IPS DF 4.7 (cell line): ENCODE measurements at regions not wholly inside any gene's neighbourhood (a gene's known extent, or its start where the extent isn't known, plus 50 kb on each side); places are given as distances from the start of the nearest gene placed in this dataset.

Experiments
- DNase-seq: peaks from one replicate; pipeline ENCODE4 v3.0.0-alpha.2; 2013; ENCODE audit warnings: low spot score; ENCODE audit errors: extremely low read depth

DNA sequence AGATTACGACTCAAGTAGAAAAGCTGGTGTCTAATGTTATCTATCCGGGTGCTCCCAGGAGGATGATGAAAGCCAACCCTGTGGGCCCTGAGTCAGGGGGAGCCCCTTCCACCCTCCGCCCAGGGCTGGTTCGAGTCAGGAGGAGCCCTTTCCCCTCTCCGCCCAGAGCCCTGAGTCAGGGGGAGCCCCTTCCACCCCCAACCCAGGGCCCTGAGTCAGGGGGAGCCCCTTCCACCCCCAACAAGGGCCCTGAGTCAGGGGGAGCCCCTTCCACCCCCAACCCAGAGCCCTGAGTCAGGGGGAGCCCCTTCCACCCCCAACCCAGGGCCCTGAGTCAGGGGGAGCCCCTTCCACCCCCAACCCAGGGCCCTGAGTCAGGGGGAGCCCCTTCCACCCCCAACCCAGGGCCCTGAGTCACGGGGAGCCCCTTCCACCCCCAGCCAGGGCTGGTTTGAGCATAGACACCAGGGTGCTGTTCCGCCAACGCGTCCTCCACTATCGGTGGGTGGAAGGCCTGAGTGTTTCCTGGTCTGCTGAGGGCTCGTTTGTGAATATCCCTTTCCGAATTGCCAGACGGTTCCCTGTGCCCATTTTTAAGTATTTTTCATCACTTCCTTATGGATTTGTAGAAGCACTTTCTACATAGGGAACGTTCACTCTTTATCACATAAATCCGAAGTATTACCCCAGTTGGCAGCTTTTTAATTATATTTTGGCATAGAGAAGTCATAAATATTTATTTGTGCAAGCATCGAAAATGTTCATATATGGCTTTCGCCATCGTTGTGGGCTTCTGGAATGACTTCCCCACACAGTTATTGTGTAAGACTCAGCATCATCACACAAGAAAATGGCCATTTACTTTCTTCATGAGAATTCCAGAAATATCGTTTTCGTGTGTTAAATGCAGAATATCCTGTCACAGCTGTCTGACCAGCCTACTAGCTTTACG lies 380.6 kb downstream of the BRD1 start:
- DNase-seq: no peak

DNA sequence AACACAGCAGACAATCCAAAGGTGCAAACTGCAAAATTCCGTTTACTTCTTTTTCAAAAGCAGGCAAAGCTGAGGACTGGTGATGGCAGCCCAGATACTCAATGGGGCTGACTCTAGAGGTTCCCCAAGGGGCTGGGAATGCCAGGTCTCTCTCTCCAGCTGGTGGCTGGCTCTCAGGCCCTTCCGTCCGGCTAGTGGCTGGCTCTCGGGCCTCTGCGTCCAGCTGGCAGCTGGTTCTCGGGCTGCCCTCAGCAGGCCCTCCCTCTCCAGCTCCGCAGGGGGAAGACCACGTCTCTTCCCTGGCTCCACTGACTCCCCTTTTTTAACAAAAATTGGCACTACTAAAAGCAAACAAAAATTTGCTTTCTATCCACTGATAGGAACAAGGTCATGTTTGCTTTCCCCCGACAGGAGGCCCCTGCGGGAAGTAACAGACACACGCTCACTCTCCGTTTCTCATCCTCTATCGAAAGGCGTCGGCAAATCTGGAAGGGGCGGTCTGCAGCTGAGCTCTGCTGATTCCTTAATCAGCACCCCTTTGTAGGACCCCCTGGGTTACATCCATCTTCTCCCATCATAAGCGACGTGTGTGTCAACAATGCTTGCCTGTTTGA lies 381.4 kb downstream of the BRD1 start:
- DNase-seq: no peak

DNA sequence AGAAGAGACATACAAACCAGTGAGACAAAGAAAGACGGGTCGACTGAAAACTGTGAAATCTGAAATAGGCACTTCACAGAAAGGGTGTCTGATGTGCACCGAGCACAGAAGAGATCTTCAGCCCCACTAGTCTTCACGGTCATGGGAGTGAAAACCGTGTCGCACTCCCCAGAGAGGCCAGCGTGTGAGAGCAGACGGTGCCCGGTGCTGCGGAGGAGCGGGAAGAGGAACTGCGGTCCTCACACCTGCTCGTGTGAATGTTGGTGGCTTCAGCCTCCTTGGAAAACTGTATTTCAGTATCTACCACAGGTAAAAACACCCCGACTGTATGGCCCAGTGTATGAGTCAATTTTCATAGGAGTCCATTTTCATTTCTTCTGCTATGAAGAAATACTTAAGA lies 382.9 kb downstream of the BRD1 start:
- DNase-seq: no peak

DNA sequence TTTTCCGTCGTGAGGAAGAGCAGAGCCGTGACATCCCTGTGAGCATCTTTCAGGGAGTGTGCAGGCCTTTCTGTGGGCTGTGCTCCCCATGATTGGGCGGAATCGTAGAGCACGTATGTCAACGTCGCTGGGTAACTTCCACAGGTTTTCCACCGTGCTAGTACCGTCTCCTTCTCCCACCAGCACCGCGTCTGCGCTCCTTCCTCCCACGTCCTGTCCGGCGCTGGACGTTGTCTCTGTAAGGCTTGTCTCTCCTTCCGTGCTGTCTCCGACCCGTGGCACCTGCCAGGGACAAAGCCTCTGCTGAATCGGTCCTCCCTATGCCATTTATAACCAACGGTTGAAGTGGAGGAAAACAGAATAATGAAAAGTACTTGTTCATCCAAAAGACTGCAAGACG lies 386.7 kb downstream of the BRD1 start:
- DNase-seq: no peak

DNA sequence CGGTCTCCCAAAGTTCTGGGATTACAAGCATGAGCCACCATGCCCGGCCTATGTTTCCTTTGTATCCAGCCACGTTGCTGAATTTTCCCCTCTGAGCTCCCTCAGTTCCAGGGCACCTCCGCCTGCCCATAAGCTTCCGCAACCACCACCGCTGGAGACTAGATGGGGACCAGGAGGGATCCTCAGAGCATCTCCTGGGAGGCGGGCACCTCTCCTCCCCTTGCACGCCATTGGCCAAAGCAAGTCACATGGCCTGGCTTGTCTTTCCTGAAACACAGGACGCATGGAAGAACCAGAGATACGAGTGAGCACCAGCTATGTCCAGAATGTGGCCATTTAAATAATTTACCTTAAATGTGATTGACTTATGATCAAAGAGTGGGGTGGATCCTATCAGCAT lies 388.3 kb downstream of the BRD1 start:
- DNase-seq: no peak

DNA sequence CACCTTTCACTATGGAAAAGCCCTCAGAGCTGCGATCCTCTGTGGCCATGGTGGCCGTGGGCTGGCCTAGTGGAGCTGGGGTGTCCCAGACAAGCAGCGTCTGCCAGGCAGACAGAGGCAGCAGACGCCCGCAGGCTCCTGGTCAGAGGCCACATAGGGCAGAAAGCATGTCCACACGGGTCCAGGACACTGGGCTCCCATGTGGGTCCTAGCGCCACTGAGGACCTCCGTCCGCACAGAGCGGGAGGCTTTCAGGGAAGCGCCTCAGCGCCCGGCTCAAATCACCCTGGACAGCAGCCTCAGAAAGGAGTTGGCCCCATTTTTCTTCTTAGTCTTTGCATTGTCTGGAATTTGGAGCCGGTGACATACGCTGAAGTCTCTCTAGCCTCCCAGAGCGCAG lies 389.7 kb downstream of the BRD1 start:
- DNase-seq: no peak

DNA sequence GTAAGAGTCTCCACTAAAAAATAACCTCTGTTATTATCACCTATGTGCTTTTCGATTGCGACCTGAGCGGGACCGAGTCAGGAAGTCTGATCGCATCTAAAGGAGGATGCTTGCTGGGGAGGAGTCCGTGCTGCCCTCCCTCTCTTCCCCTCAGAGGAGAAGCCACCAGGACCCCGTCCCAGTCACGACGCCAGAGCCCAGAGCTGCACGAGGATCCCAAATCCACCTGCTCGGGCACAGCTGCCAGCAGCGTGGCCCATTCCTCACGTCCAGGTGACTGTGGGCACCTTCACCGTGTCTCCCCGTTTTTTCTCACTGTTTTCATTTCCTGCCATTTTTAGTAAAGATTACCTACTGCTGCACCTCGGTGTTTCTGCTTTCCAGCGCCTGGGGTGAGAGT lies 390.3 kb downstream of the BRD1 start:
- DNase-seq: no peak

DNA sequence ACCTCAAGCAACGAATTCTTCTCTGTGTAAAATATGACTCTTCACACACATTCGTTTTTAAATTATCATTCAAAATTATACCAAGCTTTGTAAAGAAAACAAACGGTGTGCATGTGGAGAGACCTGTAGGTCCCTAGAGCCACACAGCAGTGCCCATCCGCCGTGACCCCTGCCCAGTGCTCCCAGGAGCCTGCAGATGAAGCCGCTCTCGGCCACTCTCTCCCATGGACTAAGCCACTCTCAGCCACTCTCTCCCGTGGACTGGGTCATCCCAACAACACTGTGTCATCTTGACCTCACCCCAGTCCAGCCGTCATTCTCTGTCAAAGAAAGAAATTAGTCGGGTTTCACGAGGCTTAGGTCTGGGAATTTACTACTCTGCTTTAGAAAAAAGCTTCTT lies 391.6 kb downstream of the BRD1 start:
- no peak for DNase-seq

DNA sequence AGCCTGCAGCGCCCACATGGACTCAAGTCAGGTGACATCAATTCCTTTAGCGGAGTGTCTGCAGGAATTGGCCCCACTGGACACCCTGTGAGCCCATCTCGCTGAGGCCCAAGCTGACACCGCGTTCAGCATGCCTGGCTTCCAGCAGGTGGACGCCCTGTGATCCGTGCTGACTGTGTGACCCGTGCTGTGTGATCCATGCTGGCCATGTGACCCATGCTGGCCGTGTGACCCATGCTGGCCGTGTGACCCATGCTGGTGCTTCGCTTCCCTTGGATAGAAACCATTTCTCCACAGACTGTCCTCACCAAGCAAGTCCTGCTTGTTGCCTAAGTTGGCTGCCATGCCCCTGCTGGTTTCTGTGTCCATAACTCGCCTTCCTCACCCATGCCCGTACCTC lies 392.1 kb downstream of the BRD1 start:
- DNase-seq: no peak

DNA sequence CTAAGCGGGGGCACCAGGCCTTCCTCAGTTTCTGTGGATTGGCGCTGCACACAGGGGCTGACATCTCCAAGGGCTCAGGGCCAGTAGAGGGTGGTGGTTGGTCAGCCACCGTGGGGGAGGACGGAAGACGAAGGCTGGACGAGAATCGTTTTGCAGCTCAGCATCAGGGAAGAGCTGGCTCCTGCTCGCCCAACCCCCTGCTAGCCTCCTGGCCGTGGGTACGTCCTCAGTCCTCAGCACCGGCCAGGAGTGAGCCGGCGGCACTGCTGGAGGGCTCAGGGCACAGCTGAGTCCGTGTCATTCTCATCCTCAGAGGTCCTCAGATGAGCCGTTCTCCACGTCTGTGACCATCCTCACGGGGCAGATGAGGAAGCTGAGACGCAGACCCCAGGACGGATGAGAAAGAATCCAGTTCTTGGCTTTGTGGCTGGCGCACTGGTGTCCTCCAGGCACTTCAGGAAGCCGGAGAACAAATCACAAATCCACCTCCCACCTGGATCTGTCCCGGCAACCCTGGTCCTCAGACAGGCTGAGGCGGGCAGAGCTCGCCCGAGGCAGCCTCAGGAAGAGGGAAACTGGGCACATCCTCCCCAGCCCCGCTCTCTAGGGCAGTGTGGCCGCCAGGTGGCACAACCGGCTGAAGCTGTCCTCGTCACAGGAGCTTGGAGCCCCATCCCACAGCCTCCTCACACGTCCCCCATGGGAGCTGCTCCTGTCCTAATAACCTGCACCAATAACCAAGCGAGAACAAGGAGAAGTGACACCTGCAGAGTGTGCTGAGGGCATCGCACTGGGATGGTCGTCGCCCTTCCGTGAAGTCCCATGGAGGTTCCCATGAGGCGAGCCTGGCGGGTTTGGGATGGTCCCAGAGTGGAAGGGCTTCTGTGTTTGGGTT lies 393.7 kb downstream of the BRD1 start:
- DNase-seq: no peak

DNA sequence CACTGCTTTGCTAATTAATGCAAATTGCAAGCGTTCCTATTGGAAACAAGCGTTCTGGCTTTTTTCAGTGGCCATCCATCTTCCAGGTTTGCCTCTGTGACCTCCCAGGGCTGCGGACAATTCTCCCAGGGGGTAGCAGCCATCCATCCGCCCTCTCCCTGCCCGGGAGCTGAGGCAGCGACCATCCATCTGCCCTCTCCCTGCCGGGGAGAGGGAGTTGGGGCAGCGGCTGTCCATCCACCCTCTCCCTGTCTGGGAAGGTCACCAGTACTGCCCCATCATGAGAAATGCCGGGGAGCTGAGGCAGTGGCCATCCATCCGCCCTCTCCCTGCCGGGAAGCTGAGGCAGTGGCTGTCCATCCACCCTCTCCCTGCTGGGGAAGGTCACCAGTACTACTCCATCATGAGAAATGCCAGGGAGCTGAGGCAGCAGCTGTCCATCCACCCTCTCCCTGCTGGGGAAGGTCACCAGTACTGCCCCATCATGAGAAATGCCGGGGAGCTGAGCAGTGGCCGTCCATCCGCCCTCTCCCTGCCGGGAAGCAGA lies 394.7 kb downstream of the BRD1 start:
- DNase-seq: no peak

DNA sequence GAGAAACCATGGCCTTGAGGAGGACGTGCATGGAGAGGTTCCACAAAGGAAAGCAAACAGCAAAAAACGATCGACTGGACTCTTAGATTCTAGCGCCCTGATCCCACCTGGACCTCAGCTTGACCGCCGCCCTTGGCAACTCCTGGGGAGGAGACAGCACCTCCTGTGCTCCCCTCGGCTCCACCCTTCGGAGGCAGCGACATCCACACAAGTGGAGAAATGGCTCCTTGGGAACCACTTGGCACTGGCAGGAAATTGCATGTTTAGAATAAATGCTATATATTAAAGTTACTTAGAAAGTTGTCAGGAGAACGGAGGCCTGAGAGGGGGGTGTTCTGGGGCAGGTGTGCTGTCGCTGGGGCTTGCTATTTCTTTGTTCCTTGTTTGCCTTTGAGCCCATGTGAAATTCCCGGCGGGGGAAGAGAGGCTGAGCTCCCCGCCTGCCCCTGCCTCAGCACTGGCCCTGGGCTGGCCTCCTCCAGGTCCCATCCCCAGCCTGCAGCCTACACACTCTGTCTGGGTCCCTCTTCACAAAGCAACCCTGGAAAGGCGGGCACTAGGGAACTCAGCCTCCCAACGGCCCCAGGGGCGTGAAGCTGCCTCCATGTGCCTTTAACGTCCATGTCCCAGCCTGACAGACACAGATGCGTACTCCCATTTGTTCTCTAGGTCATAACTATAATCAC lies 395.3 kb downstream of the BRD1 start:
- no peak for DNase-seq

DNA sequence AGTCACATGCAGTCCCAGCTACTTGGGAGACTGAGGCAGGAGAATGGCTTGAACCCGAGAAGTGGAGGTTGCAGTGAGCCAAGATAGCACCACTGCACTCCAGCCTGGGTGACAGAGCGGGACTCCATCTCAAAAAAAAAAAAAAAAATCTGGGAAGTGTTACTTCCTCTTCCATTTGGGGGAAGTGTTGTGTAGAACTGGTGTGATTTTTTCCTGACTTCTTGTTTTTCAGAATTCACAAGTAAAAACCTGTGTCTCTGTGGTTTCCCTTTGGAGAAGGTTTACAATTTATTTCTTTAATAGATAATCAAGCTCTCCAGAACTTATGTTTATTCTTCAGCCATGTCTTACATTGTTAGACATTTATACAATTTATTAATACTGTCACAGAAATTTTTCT lies 396.1 kb downstream of the BRD1 start:
- no peak for DNase-seq

DNA sequence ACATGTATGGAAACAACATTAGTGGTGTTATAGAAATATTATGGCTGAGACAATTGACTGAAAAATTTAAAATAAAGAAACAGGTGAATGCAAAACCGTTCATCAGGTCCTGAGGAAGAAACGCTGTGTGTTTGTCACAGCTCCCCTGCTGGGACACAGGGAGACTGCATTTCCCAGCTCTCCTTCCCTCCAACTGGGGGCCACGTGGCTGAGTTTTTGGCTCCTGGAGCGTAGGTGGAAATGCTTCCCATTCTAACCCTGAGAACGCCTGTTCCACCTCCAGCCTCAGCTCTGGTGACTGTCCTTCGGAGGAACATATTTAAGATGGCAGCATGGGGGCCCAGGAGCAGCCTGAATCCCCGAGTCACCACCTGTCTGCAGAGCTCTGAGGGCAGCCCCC lies 398.6 kb downstream of the BRD1 start:
- no peak for DNase-seq

DNA sequence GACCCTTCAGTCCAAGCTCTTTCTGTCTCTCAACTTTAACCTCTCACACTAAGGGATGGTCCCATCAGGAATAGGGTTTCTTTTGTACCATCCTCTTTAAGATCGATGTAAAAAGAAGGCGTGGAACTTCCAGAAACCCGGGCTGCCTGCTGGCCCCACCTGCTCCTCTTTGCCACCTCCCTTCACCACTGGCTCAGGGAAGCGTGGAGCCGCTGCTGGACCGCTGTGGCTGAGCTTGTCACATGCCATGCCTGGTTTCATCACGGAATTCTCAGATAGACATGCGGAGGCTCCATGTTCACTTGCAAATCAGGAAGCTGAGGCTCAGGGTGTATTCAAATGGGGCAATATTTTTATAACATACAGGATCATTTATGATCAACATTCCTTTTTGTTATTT lies 399.7 kb downstream of the BRD1 start:
- no peak for DNase-seq

DNA sequence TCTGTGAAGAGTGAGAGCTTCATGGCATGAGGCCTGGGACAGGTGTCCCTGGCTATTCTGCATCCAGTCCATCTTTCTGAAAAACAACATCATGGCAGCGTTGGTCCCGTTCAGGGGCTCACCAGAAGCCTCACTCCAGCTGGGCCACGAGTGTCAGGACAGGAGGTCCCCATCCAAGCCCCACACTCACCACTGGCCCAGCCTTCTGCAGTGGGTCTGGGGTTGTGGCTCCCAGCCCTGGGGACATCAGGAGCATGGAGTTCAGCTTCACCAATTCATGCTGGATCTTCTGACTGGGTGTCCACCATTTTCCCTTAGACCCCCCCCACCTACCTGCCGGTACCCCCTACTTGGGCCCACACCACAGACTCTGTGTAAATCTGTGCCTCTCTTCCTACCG lies 400.3 kb downstream of the BRD1 start:
- no peak for DNase-seq

DNA sequence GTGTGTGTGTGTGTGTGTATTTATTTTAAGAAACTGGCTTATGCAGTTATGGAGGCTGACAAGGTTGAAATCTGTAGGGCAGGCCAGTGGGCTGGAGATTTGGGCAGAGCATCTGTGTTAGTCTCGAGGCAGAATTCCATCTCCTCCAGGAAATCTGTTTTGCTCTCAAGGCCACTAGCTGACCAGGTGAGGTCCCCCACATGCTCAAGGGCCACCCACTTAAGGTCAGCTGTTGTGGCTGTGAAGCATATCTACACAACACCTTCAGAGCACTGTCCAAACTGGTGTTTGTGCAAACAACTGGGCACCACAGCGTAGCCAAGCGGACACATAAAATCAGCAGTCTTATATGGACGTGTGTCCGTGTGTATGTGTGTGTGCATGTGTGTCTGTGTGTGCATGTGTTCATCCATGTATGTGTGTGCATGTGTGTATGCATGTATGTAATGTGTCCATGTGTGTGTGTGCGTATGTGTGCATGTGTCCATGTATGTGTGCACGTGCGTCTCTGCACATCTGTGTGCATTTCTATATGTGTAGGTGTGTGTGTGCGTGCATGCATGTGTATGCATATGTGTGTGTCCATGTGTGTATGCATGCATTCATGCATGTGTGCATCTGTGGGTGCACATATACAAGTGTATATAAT lies 400.9 kb downstream of the BRD1 start:
- DNase-seq: no peak

DNA sequence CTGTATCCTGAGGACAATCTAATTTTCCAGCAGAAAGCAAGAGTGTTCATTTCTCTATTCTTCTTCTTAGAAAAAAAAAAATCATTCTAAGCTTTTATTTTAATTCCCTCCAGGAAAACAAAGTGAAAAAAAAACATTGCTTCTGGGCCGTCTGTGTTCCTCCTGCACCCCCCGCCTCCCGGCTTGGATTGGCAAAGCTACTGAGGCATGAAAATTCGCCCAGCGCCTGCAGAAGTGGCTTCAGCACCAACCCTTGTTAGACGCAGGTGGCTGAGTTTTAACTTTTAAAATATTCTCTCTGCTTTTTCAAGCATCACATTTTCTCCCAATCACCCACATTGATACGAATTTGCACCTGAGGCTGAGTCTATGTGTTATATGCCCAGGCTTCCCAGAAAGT lies 401.6 kb downstream of the BRD1 start:
- no peak for DNase-seq

DNA sequence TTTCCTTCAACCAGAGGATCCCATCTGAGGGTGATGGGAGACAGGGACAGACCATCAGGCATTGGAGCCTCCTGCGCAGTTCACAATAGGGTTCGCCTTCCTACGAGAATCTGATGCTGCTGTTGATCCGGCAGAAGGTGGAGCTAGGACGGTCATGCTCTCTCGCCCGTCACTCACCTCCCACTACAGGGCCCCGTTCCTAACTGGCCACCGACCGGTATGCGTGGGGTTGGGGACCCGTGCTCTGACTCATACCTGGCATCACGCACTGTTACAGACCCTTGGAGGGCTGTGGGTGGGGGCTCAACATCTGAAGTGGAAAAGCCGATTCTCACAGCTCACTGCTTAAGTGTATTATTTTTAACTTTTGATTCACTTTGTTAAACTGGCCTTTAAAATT lies 402.3 kb downstream of the BRD1 start:
- no peak for DNase-seq

DNA sequence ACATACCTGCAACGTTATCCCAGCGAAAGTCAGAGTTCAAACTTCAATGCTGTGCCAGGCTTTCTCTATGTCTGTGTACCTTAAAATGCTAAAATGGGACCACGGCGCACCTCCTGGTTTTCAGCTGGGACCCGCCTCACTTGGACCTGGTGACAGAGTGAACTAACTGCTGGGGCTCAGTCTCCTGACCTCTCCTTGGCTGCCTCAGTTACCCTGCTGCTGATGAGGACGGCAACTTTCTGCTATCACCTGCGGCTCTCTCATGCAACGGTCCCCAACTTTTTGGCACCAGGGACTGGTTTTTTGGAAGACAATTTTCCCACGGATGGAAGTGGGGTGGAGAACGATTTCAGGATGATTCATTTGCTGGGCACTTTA lies 402.8 kb downstream of the BRD1 start:
- DNase-seq: no peak
